HG03066 (cell line): ENCODE measurements at regions not wholly inside any gene's neighbourhood (a gene's known extent, or its start where the extent isn't known, plus 50 kb on each side); places are given as distances from the start of the nearest gene placed in this dataset.

ENCODE experiments used
- ATAC-seq: cut with Tn5 transposase; IDR thresholded peaks from one replicate; pipeline ENCODE4 v1.9.1; 2021; ENCODE audit warnings: low read depth; ENCODE audit not compliant: unreplicated experiment

GRCh38 chr20:40111282-40111681, 577.8 kb downstream of the MAFB start:
- no peak for ATAC-seq

GRCh38 chr20:40110311-40110831, 578.7 kb downstream of the MAFB start:
- no peak for ATAC-seq

- ATAC-seq, result no peak
These were observed 579.9 kb downstream of the MAFB start for GRCh38 chr20:40109136-40109535.

- no peak for ATAC-seq
These were observed 580.7 kb downstream of the MAFB start for GRCh38 chr20:40108321-40108720.

GRCh38 chr20:40104959-40105358, 584.1 kb downstream of the MAFB start:
- no peak for ATAC-seq

DNA sequence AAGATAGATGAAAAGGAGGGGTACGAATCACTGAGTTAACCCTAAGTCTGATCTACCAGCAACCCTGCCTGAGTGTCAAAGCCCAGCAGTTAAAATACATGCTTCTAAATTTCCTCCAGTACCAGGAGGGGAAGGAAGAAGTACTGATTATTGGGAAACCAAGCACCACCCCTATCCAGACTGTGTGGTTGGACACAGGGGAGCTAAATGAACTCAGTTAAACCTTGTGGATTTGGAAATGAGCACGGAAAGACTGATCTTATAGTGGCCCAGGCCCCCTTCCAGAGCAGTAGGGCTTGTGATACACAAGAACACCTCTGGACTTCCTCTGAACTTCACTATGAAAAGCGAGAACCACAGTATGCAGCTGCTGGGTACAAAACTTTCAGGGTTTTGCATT, 585.6 kb downstream of the MAFB start:
- no peak for ATAC-seq

DNA sequence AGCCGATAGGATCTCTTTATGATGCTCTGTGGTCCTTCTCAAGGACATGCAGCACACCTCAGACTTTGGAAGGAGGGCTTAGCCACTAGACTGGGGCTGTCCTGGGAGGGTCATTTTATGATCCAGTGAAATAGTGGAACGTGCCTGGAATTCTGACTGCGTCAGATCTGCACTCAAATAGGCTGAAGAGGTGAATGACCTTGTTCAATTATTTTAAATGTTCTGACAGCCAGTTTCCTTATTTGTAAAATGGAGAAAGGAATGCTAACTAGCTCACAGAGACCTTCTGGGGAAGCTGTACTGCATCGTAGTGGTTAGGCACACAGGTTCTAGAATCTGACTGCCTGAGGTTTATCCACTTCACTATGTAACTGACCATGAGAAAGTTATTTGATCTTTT, 587.5 kb downstream of the MAFB start:
- ATAC-seq, result no peak

DNA sequence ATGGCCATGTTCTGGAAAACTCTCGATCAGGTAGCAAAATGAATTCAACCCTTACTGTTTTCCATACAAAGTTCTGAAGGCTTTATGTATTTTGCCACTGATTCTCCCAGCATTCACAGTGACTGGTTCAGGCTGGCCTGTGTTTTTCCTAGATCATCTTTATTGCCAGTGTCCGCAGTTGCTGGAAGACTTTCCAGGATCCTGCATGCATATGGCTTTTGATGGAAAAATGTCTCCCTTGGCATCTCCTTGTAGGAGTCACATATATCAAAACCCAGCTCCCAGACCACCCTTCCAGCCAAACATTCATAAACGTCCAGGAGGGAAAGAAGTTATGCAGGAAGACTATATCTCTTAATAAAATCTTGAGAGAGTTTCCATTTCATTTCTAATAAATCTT, 588.8 kb downstream of the MAFB start:
- ATAC-seq, result no peak

- no peak for ATAC-seq
These were observed 598.8 kb downstream of the MAFB start for GRCh38 chr20:40090236-40090635.

DNA sequence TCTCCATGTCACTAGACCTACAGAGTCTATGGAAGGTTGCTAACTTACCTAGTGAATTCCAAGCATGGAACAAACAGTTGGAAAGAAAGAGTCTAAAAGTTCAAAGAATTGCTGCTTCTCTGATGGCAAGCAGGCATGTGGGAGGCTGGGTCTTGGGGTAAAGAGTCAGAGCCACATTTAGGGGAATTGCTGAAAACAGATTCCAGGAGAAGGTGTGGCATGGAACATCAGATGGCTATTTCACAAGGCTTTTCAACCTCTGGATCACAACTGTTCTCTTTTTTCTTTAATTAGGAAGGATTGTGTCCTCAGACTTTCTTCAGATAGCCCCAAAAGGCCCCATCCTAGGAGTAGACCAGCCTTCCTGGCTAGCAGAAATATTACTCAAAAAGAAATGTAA, 601.5 kb downstream of the MAFB start:
- no peak for ATAC-seq

- ATAC-seq, result no peak
These were observed 603.5 kb downstream of the MAFB start for GRCh38 chr20:40085513-40085912.

GRCh38 chr20:40082436-40082835, 606.6 kb downstream of the MAFB start:
- ATAC-seq, result no peak

DNA sequence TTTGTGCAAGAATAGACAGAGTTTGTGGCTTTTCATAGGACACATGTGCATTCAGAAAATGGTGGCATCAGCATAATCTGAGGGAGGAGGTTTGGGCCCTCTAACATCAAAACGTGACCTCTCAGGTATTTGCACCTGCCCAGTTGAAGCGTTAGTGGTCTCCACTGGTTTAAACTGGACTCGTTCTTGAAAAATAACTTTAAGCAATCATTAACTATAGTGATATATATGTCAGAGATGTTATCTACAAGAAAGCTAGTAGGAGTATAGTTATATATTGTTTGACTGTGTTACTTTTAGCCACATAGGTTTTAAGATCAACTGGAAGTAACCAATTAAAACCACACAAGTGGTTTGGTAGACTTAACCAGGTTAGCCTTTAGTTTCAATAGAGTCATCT, 607.4 kb downstream of the MAFB start:
- ATAC-seq, result no peak

DNA sequence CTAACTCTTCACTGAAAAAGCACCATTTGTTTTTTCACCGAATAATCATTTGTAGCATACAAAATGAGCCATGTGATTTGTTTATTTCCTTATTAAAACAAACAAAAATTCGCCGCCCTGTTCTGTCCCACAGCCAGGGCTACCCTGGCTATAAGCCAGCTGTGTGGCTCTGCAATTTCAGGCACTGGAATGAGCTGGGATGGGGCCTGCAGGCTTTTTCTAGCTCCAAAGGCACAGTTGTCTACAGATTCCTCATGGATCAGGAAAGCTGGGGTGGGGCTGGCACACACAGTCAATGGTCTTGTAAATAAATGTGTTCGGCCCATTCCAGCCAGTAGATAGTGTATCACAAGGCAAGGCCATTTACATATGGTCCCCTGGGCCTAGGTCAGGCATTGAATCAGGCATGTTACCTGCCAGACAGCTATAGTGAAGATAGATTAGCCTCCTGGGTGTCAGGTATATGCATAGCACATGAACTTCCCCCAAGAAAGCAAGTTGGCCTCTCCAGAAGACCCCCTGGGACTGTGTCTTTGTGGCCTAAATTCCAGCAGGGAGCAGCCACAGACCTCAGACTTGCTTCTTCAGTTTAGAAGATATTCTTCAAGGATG, 608.9 kb downstream of the MAFB start:
- no peak for ATAC-seq

GRCh38 chr20:40073535-40074111, 615.4 kb downstream of the MAFB start:
- no peak for ATAC-seq

DNA sequence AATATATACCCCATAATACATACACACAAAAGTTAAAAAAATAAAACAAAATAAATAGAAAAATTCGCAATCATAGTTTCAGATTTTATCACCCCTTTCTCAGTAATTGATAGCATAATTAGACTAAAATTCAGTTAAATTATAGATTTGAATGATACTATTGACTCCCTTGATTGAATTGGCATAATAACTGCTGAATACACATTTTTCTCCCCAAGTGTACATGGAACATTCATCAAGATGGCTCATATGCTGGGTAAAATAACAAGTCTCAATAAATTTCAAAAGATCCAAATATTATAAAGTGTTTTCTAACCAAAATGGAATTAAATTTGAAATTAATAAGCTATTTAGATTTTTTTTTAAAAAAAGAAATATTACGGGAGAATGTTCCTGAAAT, 616.1 kb downstream of the MAFB start:
- no peak for ATAC-seq

DNA sequence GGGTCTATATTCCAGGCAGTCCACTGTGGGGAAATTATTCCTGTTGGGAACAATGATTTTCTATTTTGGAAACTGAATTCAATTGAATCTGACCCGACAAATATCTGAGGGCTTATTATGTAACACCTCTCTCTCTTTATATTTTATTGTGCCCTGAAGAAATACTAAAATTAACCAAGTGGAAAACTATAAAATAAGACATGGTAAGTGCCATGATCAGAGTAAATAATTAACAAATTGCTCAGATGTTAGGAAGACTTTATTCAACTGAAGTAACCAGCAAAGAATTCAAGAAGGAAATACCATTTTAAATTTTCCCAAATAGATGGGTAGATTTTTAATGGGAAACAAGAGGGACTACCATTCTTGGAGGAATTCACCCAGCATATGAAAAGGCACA, 632.9 kb downstream of the MAFB start:
- ATAC-seq, result no peak

- no peak for ATAC-seq
These were observed 633.3 kb downstream of the MAFB start for GRCh38 chr20:40055711-40056110.

DNA sequence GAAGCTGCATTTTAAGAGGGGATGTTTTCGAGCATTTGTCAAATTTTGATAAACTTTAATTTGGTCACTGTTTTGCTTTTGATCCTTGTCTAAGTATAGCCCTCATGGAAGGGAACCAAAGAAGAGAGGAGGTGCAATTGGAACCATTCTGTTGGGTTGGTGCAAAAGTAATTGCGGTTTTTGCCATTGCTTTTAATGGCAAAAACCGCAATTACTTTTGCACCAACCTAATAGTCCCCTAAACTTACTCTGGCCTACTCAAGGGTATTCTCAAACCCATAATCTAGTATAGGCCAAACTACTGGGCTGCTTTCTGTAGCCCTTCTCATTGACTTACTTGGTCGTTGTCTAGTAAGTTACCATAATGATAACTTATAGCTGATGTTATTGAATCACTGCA, 634.7 kb downstream of the MAFB start:
- no peak for ATAC-seq

DNA sequence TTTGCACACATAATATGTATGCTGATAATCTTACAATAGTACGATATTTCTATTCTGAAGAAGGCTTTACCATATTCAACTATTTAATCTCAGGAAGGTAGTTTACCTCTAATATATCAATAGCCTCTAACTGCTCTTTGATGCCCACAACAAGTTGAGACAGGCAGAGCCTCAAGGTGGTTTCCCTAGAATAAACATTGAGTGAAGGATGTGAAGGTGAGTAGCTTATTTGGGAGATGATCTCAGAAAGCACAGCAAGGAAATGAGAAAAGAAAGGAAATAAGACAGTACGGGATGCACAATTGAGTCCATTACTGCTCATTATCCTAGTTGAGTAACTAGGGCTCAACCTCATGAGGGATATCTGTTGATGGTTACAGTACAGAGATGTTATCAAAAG, 638.4 kb downstream of the MAFB start:
- no peak for ATAC-seq

DNA sequence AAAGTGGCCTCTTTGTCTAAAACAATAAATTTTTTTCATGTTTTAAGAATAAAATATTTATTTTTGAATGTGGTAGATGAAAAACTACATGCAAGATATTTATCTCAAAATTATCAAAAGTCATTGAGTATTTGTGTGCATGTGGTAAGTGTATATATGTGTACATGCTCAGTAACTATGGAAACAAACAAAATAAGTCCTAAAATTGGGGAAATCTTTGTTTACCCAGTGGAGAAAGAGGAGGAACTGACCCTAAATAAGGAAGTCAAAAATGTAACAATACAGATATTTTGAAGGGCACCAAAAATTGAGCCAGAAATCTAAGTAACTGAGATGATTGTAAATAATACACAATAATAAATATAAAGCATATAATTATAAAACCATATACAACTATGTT, 639.2 kb downstream of the MAFB start:
- ATAC-seq, result no peak

GRCh38 chr20:40046703-40047102, 642.3 kb downstream of the MAFB start:
- ATAC-seq, result no peak

GRCh38 chr20:40037511-40037910, 651.5 kb downstream of the MAFB start:
- ATAC-seq, result no peak
